GM12875 (cell line): ENCODE measurements at regions not wholly inside any gene's neighbourhood (a gene's known extent, or its start where the extent isn't known, plus 50 kb on each side); places are given as distances from the start of the nearest gene placed in this dataset.

ENCODE experiments used
- H3K4me3 ChIP-seq: one replicate; pipeline ENCODE4 v1.5.1; 2011; ENCODE audit warnings: low read depth, low read length, control low read depth
- CTCF ChIP-seq: IDR thresholded peaks from 2 replicates; pipeline ENCODE4 v1.5.1; 2011; ENCODE audit warnings: low read depth, mild to moderate bottlenecking, control low read depth, inconsistent platforms, low read length, moderate library complexity, borderline replicate concordance; ENCODE audit not compliant: insufficient read depth

DNA sequence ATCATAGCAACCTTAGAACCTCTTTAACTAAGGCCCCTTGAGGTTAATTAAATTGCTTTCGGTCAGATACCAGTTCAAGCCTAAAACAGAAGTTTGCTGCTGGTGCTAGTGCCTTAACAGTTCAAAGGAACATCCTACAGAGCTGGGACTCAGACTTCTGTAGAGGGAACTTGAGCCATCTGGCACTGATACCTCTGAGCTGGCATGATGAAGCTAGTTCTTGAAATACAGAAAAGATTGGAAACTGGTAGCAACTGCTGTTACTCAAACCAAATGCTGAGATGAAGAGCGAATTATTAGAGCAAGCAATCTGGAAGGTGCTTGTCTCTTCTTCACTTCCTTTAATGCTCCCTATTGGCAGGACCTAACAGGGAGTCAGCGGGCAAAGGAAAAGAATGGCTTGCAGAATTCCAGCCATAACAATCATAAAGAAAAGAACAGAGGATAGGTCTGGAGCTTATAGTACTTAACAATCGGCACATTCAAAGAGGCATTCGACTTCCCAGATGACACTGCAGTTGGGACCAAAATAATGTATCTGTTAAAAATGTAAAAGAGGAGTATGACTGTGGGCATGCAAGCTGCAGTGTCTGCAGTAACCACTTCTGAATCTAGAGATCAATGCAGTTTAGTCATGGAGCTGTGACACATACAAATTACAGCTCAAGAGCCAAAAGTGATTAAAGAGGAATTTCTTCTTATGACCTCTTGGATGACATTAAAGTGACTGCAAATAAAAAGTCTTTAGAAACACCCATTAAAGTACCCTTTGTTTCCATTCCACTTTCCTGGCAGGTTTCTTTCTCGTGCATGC lies 298.9 kb downstream of the PDGFC start:
- H3K4me3 ChIP-seq, result no peak overlapping the region
- no peak for TF ChIP-seq CTCF

DNA sequence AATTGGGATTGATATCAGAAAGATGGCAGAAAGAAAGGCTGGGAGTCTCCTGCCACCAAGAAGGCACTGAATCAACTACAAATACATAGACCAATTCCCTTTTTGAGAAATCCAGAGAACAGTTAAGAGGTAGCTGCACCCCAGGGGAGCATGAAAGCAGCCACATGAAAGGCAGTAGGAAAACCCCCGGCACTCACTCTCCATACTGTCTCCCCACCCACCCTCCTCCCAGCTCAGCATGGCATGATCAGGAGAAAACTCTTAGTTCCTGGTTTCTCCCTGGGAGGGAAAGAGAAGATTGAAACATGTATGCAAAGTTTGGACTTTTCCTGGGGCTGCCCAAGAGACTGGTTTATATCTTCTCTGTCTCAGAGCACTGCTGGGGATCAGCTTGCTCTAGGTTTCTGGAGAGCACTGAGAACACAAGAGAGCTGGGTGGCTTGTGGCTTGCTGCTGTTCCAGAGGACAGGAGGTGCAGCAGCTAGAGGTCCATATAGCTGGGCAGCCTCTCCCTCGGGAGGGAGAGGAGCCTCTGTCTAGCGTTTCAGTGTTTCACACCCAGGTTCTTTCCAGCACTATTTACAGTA lies 305.7 kb downstream of the PDGFC start:
- TF ChIP-seq CTCF, result no peak
- no peak overlapping the region for H3K4me3 ChIP-seq

DNA sequence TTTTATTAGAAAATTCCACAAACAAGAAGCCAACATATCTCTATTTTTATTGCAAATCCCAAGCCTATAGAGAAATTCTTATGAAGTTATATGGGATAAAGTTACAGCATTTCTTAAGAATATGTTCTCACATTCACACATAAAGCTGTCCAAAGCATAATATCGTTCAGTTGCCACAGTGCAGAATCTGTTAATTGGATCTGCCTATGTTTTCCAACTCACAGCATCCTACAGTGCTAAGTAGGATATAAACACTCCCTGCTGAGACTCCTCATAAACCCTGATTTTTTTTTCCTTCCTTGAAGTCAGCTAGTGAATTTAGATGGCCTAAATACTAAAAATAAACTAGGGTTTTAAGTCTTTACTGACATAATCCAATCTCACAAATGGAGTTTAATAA lies 307.9 kb downstream of the PDGFC start:
- H3K4me3 ChIP-seq, result no peak overlapping the region
- no peak for TF ChIP-seq CTCF

GRCh38 chr4:156662921-156663320 lies 308.7 kb downstream of the PDGFC start:
- no peak overlapping the region for H3K4me3 ChIP-seq
- no peak for TF ChIP-seq CTCF

DNA sequence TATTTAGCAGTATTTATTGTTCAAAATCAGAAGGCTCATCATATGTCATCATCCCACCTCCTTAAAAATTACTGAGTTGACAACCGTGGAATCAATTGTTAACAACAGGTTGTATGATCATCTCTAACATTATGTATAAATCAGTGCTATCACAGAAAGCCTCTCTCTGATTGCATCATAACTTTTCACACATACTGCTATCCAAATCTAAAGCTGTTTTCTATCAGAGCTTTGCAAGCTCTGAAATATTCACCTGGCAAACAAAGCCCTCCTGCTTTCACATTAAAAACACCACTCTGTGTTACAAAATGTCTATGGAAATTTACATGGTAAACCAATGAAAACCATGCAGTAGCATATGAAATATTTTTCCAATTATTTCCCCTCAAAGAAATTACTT lies 310.0 kb downstream of the PDGFC start:
- no peak for TF ChIP-seq CTCF
- H3K4me3 ChIP-seq, result no peak overlapping the region

DNA sequence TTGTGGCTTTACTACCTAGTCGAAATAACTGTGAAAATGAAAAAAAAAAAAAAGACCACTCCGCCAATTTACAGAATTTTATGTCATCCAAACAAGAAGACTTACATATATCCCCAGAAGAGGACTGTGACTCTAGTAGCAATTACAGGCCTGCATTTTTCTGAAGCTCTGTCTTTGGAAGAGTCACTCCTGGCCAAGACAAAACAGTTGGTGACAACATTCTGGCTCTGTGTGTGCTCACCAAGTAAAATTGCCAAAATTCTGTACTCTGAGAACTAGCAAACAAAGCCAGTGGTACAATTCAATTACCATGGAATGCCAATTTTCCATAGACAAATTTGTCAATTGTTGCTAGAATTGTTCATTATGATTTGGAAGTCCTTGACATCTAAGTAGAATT lies 311.1 kb downstream of the PDGFC start:
- no peak for TF ChIP-seq CTCF

GRCh38 chr4:156659983-156660382 lies 311.6 kb downstream of the PDGFC start:
- no peak for TF ChIP-seq CTCF
- no peak overlapping the region for H3K4me3 ChIP-seq

More for the DNA sequence above, 311.1 kb downstream of the PDGFC start:
- no peak overlapping the region for H3K4me3 ChIP-seq
